HG03432 (cell line): ENCODE measurements at regions not wholly inside any gene's neighbourhood (a gene's known extent, or its start where the extent isn't known, plus 50 kb on each side); places are given as distances from the start of the nearest gene placed in this dataset.

Experiments
- ATAC-seq: cut with Tn5 transposase; IDR thresholded peaks from one replicate; pipeline ENCODE4 v1.9.1; 2021; ENCODE audit warnings: mild to moderate bottlenecking, moderate library complexity; ENCODE audit not compliant: unreplicated experiment

DNA sequence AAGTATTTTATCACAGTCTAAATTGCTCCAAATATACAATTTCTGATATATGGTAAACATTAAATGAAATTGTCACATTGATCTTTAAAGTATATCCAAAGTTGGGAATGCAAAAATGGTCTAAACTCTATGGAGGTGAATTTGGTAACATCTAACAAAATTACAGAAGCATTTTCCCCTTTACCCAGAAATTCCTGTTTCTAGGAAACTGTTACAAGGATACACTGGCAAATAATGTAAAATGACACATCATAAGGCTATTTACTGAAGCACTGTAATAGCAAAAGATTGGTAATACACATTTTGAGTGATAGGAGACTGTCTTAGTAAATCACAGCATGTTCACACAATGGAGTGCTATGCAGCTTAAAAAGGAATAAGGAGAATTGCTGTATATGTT, 50.0 kb upstream of the SLCO2A1 start:
- ATAC-seq, result no peak
